ENCODE measurements at regions not wholly inside any gene's neighbourhood (a gene's known extent, or its start where the extent isn't known, plus 50 kb on each side); places are given as distances from the start of the nearest gene placed in this dataset.

- no peak overlapping the region for H3K4me3 ChIP-seq (ENCODE audit: low read depth, low read length)
- TF ChIP-seq, protein P1, sequence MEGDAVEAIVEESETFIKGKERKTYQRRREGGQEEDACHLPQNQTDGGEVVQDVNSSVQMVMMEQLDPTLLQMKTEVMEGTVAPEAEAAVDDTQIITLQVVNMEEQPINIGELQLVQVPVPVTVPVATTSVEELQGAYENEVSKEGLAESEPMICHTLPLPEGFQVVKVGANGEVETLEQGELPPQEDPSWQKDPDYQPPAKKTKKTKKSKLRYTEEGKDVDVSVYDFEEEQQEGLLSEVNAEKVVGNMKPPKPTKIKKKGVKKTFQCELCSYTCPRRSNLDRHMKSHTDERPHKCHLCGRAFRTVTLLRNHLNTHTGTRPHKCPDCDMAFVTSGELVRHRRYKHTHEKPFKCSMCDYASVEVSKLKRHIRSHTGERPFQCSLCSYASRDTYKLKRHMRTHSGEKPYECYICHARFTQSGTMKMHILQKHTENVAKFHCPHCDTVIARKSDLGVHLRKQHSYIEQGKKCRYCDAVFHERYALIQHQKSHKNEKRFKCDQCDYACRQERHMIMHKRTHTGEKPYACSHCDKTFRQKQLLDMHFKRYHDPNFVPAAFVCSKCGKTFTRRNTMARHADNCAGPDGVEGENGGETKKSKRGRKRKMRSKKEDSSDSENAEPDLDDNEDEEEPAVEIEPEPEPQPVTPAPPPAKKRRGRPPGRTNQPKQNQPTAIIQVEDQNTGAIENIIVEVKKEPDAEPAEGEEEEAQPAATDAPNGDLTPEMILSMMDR (IDR thresholded peaks at IDR 0.05; ENCODE audit: low read depth, low read length), result no peak
- TF ChIP-seq POLR2A (IDR thresholded peaks at IDR 0.05; ENCODE audit: extremely low read depth, insufficient read length) (no peak), MYC (IDR thresholded peaks at IDR 0.05; ENCODE audit: low read depth, low read length) (no peak), MAX (IDR thresholded peaks at IDR 0.05; ENCODE audit: low read depth, low read length) (no peak)
- DNase-seq (ENCODE audit: low read depth), result no peak
Measured at GRCh38 chr15:77860071-77860691, 217.3 kb downstream of the TBC1D2B start.

DNA sequence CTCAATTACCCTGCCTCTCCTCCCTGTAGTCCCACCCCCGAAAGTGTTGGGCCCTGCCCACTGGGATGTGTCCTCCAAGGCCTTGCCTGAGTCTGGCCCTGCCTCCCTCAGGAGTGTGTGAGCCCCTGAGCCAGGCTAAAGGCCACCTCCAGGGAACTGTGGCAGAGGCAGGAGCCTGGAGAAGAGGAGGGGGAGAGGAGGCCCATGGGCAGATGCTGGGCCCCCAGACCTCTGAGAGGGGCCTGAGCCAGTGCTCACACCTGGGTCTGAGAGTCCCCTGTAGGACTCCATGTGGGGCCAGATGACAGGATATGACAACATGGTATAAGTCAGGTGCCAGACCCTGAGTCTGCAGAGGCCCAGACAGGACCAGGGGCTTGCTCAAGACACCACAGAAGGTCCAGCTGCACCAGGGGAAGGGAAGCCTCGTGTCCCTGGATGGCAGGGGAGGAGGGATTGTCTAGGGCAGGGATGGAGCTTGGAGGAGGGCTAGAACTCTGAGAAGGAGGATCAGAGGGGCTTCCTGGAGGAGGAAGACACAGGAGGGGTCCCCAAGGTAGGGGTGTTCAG, 217.9 kb downstream of the TBC1D2B start:
- no peak for DNase-seq (ENCODE audit: low read depth)
- TF ChIP-seq MYC (IDR thresholded peaks at IDR 0.05; ENCODE audit: low read depth, low read length) (no peak), MAX (IDR thresholded peaks at IDR 0.05; ENCODE audit: low read depth, low read length) (no peak), POLR2A (IDR thresholded peaks at IDR 0.05; ENCODE audit: extremely low read depth, insufficient read length) (no peak)
- TF ChIP-seq, protein P1 (IDR thresholded peaks at IDR 0.05; ENCODE audit: low read depth, low read length), result no peak
- no peak overlapping the region for H3K4me3 ChIP-seq (ENCODE audit: low read depth, low read length)

DNA sequence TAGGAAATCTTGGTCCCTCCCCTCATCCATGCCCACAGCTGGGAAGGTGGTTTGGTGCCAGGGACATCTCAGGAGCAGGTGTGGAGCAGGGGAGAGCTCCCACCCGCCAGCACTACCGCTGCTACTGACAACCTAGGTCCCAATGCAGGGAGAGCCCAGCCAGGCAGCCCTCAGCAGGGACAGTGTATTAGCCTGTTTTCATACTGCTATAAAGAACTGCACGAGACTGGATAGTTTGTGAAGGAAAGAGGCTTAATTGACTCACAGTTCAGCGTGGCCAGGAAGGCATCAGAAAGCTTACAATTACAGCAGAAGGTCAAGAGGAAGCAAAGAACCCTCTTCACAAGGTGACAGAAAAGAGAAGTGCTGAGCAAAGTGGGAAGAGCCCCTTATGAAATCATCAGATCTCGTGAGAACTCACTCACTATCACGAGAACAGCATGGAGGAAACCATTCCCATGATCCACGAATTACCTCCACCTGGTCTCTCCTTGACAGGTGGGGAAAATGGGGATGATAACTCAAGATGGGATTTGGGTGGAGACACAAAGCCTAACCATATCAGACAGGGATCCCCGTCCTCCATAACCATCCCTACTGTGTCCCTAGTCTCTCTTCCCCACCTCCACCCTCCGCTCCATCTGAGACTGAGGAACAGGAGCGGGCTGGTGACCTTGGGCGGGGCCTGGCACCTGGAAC, 218.6 kb downstream of the TBC1D2B start:
- TF ChIP-seq MAX (IDR thresholded peaks at IDR 0.05; ENCODE audit: low read depth, low read length) (peak; percentile 20; the same call in 1 of the 2 replicates), POLR2A (IDR thresholded peaks at IDR 0.05; ENCODE audit: extremely low read depth, insufficient read length) (peak; percentile 35), MYC (IDR thresholded peaks at IDR 0.05; ENCODE audit: low read depth, low read length) (no peak)
- TF ChIP-seq, protein P1 (IDR thresholded peaks at IDR 0.05; ENCODE audit: low read depth, low read length), result no peak
- peak overlapping the region; percentile 5 for H3K4me3 ChIP-seq (ENCODE audit: low read depth, low read length)
- peak; percentile 79 for DNase-seq (ENCODE audit: low read depth)

DNA sequence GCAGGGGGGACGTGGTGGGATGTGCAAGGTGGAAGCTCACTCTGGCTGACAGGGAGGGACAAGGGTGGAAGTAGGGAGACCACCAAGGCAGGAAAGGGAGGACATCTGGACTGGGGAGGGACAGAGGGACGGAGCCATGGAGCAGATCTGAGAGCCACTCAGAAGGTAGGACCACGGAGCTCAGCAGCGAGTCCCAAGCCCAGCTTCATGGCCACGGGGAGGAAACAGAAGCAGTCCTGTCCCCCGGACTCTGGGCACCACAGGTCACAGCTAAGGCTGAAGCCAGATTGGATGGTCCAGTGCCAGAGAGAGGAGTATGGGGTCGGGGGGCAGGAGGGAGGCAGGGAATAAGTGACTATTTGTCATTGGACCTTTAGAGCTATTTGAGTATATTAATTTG, 220.1 kb downstream of the TBC1D2B start:
- TF ChIP-seq MYC (IDR thresholded peaks at IDR 0.05; ENCODE audit: low read depth, low read length) (no peak), MAX (IDR thresholded peaks at IDR 0.05; ENCODE audit: low read depth, low read length) (no peak), POLR2A (IDR thresholded peaks at IDR 0.05; ENCODE audit: extremely low read depth, insufficient read length) (no peak)
- TF ChIP-seq, protein P1 (IDR thresholded peaks at IDR 0.05; ENCODE audit: low read depth, low read length), result no peak
- DNase-seq (ENCODE audit: low read depth), result no peak
- no peak overlapping the region for H3K4me3 ChIP-seq (ENCODE audit: low read depth, low read length)

GRCh38 chr15:77856705-77857346, 220.7 kb downstream of the TBC1D2B start:
- TF ChIP-seq MAX (IDR thresholded peaks at IDR 0.05; ENCODE audit: low read depth, low read length) (no peak), POLR2A (IDR thresholded peaks at IDR 0.05; ENCODE audit: extremely low read depth, insufficient read length) (no peak), MYC (IDR thresholded peaks at IDR 0.05; ENCODE audit: low read depth, low read length) (no peak)
- TF ChIP-seq, protein P1 (IDR thresholded peaks at IDR 0.05; ENCODE audit: low read depth, low read length), result no peak
- no peak overlapping the region for H3K4me3 ChIP-seq (ENCODE audit: low read depth, low read length)
- DNase-seq (ENCODE audit: low read depth), result no peak

Data from NB4 (cell line).